H1 (cell line): ENCODE measurements at regions not wholly inside any gene's neighbourhood (a gene's known extent, or its start where the extent isn't known, plus 50 kb on each side); places are given as distances from the start of the nearest gene placed in this dataset.

ENCODE experiments used
- BACH1 ChIP-seq: IDR thresholded peaks from 2 replicates; pipeline ENCODE4 v1.6.1; 2012; ENCODE audit warnings: low read length, improper control_type of control experiment
- BRCA1 ChIP-seq: IDR thresholded peaks from 2 replicates; pipeline ENCODE4 v1.6.1; 2012; ENCODE audit warnings: low read depth, low read length, improper control_type of control experiment
- MAFK ChIP-seq: IDR thresholded peaks from 2 replicates; pipeline ENCODE4 v1.6.1; 2012; ENCODE audit warnings: low read depth, mild to moderate bottlenecking, improper control_type of control experiment, low read length
- PHF8 ChIP-seq: fragments of 200-600 bp; sonication (generic); conservative IDR thresholded peaks from 2 replicates; pipeline ENCODE4 v1.7.1; 2012; ENCODE audit warnings: low read depth, mild to moderate bottlenecking, inconsistent platforms, low read length, moderate library complexity
- RFX5 ChIP-seq: IDR thresholded peaks from 2 replicates; pipeline ENCODE4 v1.6.1; 2011; ENCODE audit warnings: low read depth, low read length, improper control_type of control experiment, borderline replicate concordance
- SIX5 ChIP-seq: IDR thresholded peaks from 2 replicates; pipeline ENCODE4 v1.6.1; 2011; ENCODE audit warnings: mild to moderate bottlenecking, low read depth, low read length
- TF ChIP-seq, protein P1 (sequence below), 3 experiments: IDR thresholded peaks; 1 replicate in 2 of 3; 2 replicates in 1 of 3; pipeline versions ENCODE4 v1.5.1 to v1.6.1; 2011; ENCODE audit warnings: low read length in 3 of 3, mild to moderate bottlenecking in 3 of 3, inconsistent platforms in 2 of 3, low read depth in 1 of 3, moderate library complexity in 1 of 3; ENCODE audit not compliant: insufficient read depth in 1 of 3; ENCODE audit errors: control extremely low read depth in 1 of 3
- TF ChIP-seq, protein P2 (sequence below): IDR thresholded peaks from 2 replicates; pipeline ENCODE4 v1.6.1; 2011; ENCODE audit warnings: low read length, improper control_type of control experiment

DNA sequence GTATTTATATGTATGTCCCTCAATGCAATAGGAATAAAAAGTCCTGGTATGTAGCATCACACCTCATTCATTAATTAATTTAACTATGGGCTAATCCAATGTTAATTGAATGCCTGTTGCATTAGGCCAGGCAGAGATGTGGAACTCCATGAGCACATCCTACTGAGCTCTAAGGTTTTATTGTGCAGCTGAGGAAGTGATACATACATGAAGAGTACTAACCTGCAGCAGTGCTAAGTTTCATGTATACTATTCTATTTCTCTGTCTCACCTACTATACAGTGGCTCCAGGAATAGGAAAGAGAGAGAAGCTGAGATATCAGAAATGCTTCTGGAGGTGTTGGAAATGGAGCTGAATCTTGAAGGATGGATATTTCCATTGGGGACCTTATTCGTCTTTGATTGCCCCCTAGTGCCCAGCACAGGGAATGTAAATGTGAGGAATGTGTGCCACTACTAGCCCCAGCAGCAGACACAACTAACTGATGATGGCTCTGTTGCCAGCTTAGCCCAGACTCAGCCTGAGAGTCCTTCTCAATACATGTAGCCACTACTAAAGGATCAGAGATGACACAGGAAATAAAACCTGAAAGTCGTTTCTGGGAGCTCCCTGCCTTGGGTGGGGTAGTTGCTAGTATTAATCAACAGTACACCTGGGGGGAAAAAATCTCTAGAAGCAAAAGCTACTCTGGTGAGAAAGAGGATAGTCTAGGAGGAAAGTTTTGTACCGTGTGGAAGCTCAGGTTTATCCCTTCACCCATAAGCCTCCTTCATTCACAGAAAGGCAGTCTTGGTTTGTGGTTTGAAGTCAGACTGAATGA is 173.3 kb upstream of the FOXD3 start (continued):
- TF ChIP-seq, protein P1, sequence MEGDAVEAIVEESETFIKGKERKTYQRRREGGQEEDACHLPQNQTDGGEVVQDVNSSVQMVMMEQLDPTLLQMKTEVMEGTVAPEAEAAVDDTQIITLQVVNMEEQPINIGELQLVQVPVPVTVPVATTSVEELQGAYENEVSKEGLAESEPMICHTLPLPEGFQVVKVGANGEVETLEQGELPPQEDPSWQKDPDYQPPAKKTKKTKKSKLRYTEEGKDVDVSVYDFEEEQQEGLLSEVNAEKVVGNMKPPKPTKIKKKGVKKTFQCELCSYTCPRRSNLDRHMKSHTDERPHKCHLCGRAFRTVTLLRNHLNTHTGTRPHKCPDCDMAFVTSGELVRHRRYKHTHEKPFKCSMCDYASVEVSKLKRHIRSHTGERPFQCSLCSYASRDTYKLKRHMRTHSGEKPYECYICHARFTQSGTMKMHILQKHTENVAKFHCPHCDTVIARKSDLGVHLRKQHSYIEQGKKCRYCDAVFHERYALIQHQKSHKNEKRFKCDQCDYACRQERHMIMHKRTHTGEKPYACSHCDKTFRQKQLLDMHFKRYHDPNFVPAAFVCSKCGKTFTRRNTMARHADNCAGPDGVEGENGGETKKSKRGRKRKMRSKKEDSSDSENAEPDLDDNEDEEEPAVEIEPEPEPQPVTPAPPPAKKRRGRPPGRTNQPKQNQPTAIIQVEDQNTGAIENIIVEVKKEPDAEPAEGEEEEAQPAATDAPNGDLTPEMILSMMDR (IDR thresholded peaks at IDR 0.05; ENCODE audit: control extremely low read depth in 1 of 3, insufficient read depth in 1 of 3, low read depth in 1 of 3, low read length in 3 of 3): peak; percentile 33 to 82 (median 75)
- no peak for TF ChIP-seq BACH1
- TF ChIP-seq SIX5: no peak
- peak; percentile 29; the same call in 1 of the 2 replicates for TF ChIP-seq RFX5
- TF ChIP-seq, protein P2, sequence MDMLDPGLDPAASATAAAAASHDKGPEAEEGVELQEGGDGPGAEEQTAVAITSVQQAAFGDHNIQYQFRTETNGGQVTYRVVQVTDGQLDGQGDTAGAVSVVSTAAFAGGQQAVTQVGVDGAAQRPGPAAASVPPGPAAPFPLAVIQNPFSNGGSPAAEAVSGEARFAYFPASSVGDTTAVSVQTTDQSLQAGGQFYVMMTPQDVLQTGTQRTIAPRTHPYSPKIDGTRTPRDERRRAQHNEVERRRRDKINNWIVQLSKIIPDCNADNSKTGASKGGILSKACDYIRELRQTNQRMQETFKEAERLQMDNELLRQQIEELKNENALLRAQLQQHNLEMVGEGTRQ: no peak
- no peak for TF ChIP-seq MAFK
- TF ChIP-seq BRCA1: no peak
- TF ChIP-seq PHF8: no peak
- TF ChIP-seq, all 59 proteins: peak for 4
